Osteoblast (primary cell): ENCODE measurements at regions not wholly inside any gene's neighbourhood (a gene's known extent, or its start where the extent isn't known, plus 50 kb on each side); places are given as distances from the start of the nearest gene placed in this dataset.

Experiments used
- DNase-seq: peaks from one replicate; pipeline ENCODE4 v3.0.0; 2011; ENCODE audit warnings: low spot score, mixed read lengths; ENCODE audit not compliant: insufficient read length; ENCODE audit errors: missing footprints
- H2AFZ ChIP-seq: 2 replicates; pipeline ENCODE4 v1.6.0; 2011; ENCODE audit warnings: mild to moderate bottlenecking, low read length
- H3K27ac ChIP-seq: 2 replicates; pipeline ENCODE4 v1.5.1; 2011; ENCODE audit warnings: mild to moderate bottlenecking, low read depth, low read length, moderate library complexity
- H3K27me3 ChIP-seq: 2 replicates; pipeline ENCODE4 v1.6.0; 2012; ENCODE audit warnings: mild to moderate bottlenecking, control low read depth, inconsistent platforms, low read length, moderate library complexity; ENCODE audit not compliant: insufficient read depth
- H3K36me3 ChIP-seq: 2 replicates; pipeline ENCODE4 v1.5.1; 2011; ENCODE audit warnings: mild to moderate bottlenecking, low read length, control low read depth, moderate library complexity; ENCODE audit not compliant: insufficient read depth
- H3K4me1 ChIP-seq: 2 replicates; pipeline ENCODE4 v1.5.1; 2011; ENCODE audit warnings: mild to moderate bottlenecking, low read length, control low read depth, moderate library complexity; ENCODE audit not compliant: insufficient read depth
- H3K4me2 ChIP-seq: 2 replicates; pipeline ENCODE4 v1.6.0; 2011; ENCODE audit warnings: mild to moderate bottlenecking, low read length; ENCODE audit not compliant: insufficient read depth
- H3K4me3 ChIP-seq: fragments of 200-600 bp; sonication (generic); 3 replicates; pipeline ENCODE4 v1.5.1; 2012; ENCODE audit warnings: mild to moderate bottlenecking, low read length, inconsistent platforms; ENCODE audit not compliant: insufficient read depth
- H3K79me2 ChIP-seq: 2 replicates; pipeline ENCODE4 v1.6.0; 2012; ENCODE audit warnings: mild to moderate bottlenecking, low read length, control low read depth, inconsistent platforms; ENCODE audit not compliant: insufficient read depth
- H3K9me3 ChIP-seq: 2 replicates; pipeline ENCODE4 v1.5.1; 2011; ENCODE audit warnings: low read depth, low read length, control low read depth
- H4K20me1 ChIP-seq: 2 replicates; pipeline ENCODE4 v1.6.0; 2012; ENCODE audit warnings: mild to moderate bottlenecking, low read length, control low read depth; ENCODE audit not compliant: insufficient read depth
- TF ChIP-seq, protein P1 (sequence below): IDR thresholded peaks from 2 replicates; pipeline ENCODE4 v1.5.1; 2011; ENCODE audit warnings: mild to moderate bottlenecking, low read depth, low read length, moderate library complexity; ENCODE audit errors: extremely low read depth

DNA sequence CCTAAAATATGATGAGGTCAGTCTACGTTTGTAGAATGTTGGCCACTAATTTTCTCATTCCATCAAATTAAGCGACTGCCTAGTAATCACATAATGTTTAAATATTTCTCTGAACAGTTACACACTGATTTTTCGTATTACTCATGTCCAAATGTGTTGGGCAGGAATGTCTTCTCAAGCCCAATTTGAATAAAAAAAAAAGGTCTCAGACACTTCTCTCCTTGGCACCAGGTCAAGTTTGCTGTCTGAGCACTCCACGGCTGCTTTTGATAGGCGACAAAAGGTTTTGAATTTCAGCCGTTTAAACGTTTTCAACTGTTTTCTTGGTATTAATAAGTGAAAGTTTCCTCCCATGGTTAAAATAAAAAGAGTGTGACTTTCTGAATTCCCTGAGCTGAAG lies 542.1 kb downstream of the IRX1 start:
- H3K79me2 ChIP-seq, result no peaks in the 10 kb centered on the region
- no peak overlapping the region for H3K27ac ChIP-seq
- no peak overlapping the region for H2AFZ ChIP-seq
- H3K27me3 ChIP-seq, result no peaks in the 10 kb centered on the region
- peaks cover 2% of the 10 kb centered on the region for H3K9me3 ChIP-seq
- no peak for DNase-seq
- no peaks in the 10 kb centered on the region for H4K20me1 ChIP-seq
- H3K36me3 ChIP-seq, result no peaks in the 10 kb centered on the region
- H3K4me1 ChIP-seq, result no peaks in the 10 kb centered on the region
- H3K4me3 ChIP-seq, result no peak overlapping the region
- TF ChIP-seq, protein P1, sequence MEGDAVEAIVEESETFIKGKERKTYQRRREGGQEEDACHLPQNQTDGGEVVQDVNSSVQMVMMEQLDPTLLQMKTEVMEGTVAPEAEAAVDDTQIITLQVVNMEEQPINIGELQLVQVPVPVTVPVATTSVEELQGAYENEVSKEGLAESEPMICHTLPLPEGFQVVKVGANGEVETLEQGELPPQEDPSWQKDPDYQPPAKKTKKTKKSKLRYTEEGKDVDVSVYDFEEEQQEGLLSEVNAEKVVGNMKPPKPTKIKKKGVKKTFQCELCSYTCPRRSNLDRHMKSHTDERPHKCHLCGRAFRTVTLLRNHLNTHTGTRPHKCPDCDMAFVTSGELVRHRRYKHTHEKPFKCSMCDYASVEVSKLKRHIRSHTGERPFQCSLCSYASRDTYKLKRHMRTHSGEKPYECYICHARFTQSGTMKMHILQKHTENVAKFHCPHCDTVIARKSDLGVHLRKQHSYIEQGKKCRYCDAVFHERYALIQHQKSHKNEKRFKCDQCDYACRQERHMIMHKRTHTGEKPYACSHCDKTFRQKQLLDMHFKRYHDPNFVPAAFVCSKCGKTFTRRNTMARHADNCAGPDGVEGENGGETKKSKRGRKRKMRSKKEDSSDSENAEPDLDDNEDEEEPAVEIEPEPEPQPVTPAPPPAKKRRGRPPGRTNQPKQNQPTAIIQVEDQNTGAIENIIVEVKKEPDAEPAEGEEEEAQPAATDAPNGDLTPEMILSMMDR, result no peak
- H3K4me2 ChIP-seq, result no peak overlapping the region

DNA sequence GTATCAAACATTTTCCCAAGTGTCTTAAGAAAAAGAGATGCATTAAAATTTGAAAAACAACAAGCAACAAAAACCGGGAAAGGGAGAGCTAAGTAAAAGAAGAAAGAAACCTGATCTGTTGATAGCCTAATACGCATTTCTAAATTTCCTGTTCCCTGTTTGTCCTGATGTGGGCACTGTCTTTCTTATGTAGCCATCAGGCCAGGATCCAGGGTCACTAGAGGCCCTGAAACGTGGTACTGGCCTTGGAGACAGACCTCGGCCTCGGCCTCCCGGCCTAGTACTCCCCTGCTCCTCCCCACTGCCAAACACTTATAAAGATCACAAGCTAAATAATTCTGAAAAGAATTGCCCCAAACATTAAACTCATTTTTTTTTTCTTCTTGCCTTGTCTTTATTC lies 547.2 kb downstream of the IRX1 start:
- Histone ChIP-seq H3K27ac (no peak overlapping the region), H3K4me2 (no peak overlapping the region), H3K4me1 (no peaks in the 10 kb centered on the region), H3K27me3 (no peaks in the 10 kb centered on the region), H3K36me3 (no peaks in the 10 kb centered on the region), H3K79me2 (no peaks in the 10 kb centered on the region), H2AFZ (no peak overlapping the region), H3K9me3 (peaks cover 9% of the 10 kb centered on the region), H3K4me3 (no peak overlapping the region), H4K20me1 (no peaks in the 10 kb centered on the region)
- TF ChIP-seq, protein P1, result no peak
- DNase-seq, result no peak

DNA sequence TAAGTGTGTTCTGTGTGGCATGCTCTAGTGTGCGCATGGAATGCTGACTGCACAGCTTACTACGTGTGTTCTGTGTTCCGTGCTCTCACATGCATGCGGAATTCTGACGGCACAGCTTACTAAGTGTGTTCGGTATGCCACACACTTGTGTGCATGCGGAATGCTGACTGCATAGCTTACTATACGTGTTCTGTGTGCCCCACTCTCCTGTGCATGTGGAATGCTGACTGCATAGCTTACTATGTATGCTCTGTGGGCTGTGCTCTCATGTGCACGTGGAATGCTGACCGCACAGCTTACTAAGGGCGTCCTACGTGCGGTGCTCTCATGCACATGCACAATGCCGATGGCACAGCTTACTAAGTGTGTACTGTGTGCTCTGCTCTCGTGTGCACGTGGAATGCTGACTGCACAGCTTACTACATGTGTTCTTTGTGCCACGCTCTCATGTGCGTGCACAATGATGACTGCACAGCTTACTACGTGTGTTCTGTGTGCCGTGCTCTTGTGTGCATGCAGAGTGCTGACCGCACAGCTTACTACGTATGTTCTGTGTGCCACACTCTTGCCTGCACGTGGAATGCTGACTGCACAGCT lies 548.9 kb downstream of the IRX1 start:
- Histone ChIP-seq H3K9me3 (peaks cover 9% of the 10 kb centered on the region), H3K4me3 (no peak overlapping the region), H4K20me1 (no peaks in the 10 kb centered on the region), H3K36me3 (no peaks in the 10 kb centered on the region), H3K27me3 (no peaks in the 10 kb centered on the region), H3K4me2 (no peak overlapping the region), H2AFZ (no peak overlapping the region), H3K79me2 (no peaks in the 10 kb centered on the region), H3K4me1 (no peaks in the 10 kb centered on the region), H3K27ac (no peak overlapping the region)
- no peak for DNase-seq
- TF ChIP-seq, protein P1, result no peak

DNA sequence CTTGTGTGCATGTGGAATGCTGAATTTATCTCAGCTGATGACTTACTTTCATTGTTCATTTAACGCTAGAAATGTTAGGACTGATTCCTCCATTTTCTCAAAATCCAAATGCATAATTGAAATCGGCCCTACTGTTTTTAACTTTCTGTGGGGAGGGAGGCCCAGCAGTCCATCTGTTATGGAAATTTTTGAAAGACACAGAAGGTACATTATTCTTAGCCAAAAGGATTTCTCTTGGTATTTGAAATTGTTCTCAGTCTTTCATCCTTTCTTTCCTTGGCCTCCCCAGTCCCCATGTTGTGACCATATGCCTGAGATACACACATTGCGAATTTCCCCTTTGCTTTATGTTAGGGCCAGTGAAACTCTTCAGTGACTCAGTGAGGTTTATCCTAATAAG lies 549.9 kb downstream of the IRX1 start:
- Histone ChIP-seq H3K79me2 (no peaks in the 10 kb centered on the region), H3K27ac (no peak overlapping the region), H3K4me2 (no peak overlapping the region), H3K9me3 (peaks cover 9% of the 10 kb centered on the region), H3K27me3 (no peaks in the 10 kb centered on the region), H3K36me3 (no peaks in the 10 kb centered on the region), H4K20me1 (no peaks in the 10 kb centered on the region), H3K4me3 (no peak overlapping the region), H2AFZ (no peak overlapping the region), H3K4me1 (no peaks in the 10 kb centered on the region)
- no peak for DNase-seq
- TF ChIP-seq, protein P1, result no peak
